Upper lobe of right lung (tissue), 1 donor: ENCODE measurements at regions not wholly inside any gene's neighbourhood (a gene's known extent, or its start where the extent isn't known, plus 50 kb on each side); places are given as distances from the start of the nearest gene placed in this dataset.

Experiments used
- ATAC-seq: fragments of 200-7000 bp; cut with Tn5 transposase; one replicate; pipeline ENCODE4 v1.9.1; 2020; ENCODE audit warnings: mild to moderate bottlenecking, moderate library complexity
- DNase-seq: peaks from one replicate; pipeline ENCODE4 v3.0.0-alpha.2; 2020
- H3K27ac ChIP-seq: fragments of 200-600 bp; one replicate; pipeline ENCODE4 v1.8.0; 2022
- H3K27me3 ChIP-seq: fragments of 200-600 bp; one replicate; pipeline ENCODE4 v1.8.0; 2022; ENCODE audit warnings: mild to moderate bottlenecking
- H3K36me3 ChIP-seq: fragments of 200-600 bp; one replicate; pipeline ENCODE4 v1.8.0; 2022
- H3K4me1 ChIP-seq: fragments of 200-600 bp; one replicate; pipeline ENCODE4 v1.8.0; 2022
- H3K4me3 ChIP-seq: fragments of 200-600 bp; one replicate; pipeline ENCODE4 v1.8.0; 2022; ENCODE audit warnings: mild to moderate bottlenecking
- H3K9me3 ChIP-seq: fragments of 200-600 bp; one replicate; pipeline ENCODE4 v1.8.0; 2022
- intact Hi-C: fragments of 100-400 bp; cut with DNase I; formaldehyde crosslinking; loops from one replicate; pipeline ENCODE4 v1.11.0; 2022
- TF ChIP-seq, protein P1 (sequence below): fragments of 200-600 bp; IDR thresholded peaks from one replicate; pipeline ENCODE4 v1.8.0; 2022; ENCODE audit warnings: antibody characterized with exemption
- donor health status: DM: no; HTN: yes; CAD: no; lungs with severe emphysema.

GRCh38 chr2:84165256-84165655 is 293.8 kb downstream of the SUCLG1 start:
- no peak for ATAC-seq
- intact Hi-C loops: no loop called here

GRCh38 chr2:84160453-84160852 is 298.6 kb downstream of the SUCLG1 start:
- DNase-seq (no peak), ATAC-seq (no peak)
- Histone ChIP-seq H3K9me3 (no peaks in the 10 kb centered on the region), H3K4me1 (no peaks in the 10 kb centered on the region), H3K27ac (no peak overlapping the region), H3K4me3 (no peak overlapping the region), H3K36me3 (no peaks in the 10 kb centered on the region), H3K27me3 (no peaks in the 10 kb centered on the region)
- TF ChIP-seq, protein P1, sequence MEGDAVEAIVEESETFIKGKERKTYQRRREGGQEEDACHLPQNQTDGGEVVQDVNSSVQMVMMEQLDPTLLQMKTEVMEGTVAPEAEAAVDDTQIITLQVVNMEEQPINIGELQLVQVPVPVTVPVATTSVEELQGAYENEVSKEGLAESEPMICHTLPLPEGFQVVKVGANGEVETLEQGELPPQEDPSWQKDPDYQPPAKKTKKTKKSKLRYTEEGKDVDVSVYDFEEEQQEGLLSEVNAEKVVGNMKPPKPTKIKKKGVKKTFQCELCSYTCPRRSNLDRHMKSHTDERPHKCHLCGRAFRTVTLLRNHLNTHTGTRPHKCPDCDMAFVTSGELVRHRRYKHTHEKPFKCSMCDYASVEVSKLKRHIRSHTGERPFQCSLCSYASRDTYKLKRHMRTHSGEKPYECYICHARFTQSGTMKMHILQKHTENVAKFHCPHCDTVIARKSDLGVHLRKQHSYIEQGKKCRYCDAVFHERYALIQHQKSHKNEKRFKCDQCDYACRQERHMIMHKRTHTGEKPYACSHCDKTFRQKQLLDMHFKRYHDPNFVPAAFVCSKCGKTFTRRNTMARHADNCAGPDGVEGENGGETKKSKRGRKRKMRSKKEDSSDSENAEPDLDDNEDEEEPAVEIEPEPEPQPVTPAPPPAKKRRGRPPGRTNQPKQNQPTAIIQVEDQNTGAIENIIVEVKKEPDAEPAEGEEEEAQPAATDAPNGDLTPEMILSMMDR: no peak
- intact Hi-C loops: no loop called here

More at GRCh38 chr2:84165256-84165655, 293.8 kb downstream of the SUCLG1 start:
- H3K9me3 ChIP-seq: no peaks in the 10 kb centered on the region
- H3K27me3 ChIP-seq: no peaks in the 10 kb centered on the region
- no peak overlapping the region for H3K27ac ChIP-seq
- DNase-seq: no peak
- TF ChIP-seq, protein P1: no peak
- H3K4me1 ChIP-seq: no peaks in the 10 kb centered on the region
- no peaks in the 10 kb centered on the region for H3K36me3 ChIP-seq
- H3K4me3 ChIP-seq: no peak overlapping the region

- Histone ChIP-seq H3K27ac (no peak overlapping the region), H3K4me3 (no peak overlapping the region), H3K9me3 (no peaks in the 10 kb centered on the region), H3K4me1 (no peaks in the 10 kb centered on the region), H3K27me3 (no peaks in the 10 kb centered on the region), H3K36me3 (no peaks in the 10 kb centered on the region)
- ATAC-seq: no peak
- no peak for DNase-seq
- intact Hi-C loops: no loop called here
- TF ChIP-seq, protein P1: no peak
These were observed 300.5 kb downstream of the SUCLG1 start for GRCh38 chr2:84158605-84159004.

GRCh38 chr2:84152462-84152861 is 306.6 kb downstream of the SUCLG1 start:
- Histone ChIP-seq H3K4me3 (no peak overlapping the region), H3K27ac (no peak overlapping the region), H3K36me3 (no peaks in the 10 kb centered on the region), H3K4me1 (no peaks in the 10 kb centered on the region), H3K27me3 (no peaks in the 10 kb centered on the region), H3K9me3 (no peaks in the 10 kb centered on the region)
- intact Hi-C loops: no loop called here
- no peak for DNase-seq
- TF ChIP-seq, protein P1: no peak
- no peak for ATAC-seq

DNA sequence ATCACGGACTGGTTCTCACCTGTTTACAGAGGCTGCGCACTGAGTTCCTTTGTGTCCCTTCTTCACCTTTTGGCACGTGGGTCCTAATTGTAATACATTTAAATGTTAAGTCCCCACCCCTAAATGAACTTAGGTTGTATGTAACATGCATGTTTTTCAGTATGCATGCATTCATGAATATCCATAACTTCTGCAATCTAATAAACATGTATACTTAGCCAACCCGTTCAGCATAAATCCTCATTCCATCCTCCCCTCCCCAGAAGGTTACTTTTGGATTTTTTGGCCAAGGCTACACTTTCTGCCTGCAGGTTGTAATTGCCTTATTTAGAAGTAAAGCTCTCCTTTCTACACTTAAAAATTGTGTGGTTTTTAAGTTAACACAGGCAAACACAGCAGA is 314.7 kb downstream of the SUCLG1 start:
- no peak overlapping the region for H3K4me3 ChIP-seq
- intact Hi-C loops: no loop called here
- DNase-seq (no peak), ATAC-seq (no peak)
- no peaks in the 10 kb centered on the region for H3K4me1 ChIP-seq
- no peak overlapping the region for H3K27ac ChIP-seq
- H3K9me3 ChIP-seq: no peaks in the 10 kb centered on the region
- TF ChIP-seq, protein P1: no peak
- no peaks in the 10 kb centered on the region for H3K36me3 ChIP-seq
- H3K27me3 ChIP-seq: no peaks in the 10 kb centered on the region

DNA sequence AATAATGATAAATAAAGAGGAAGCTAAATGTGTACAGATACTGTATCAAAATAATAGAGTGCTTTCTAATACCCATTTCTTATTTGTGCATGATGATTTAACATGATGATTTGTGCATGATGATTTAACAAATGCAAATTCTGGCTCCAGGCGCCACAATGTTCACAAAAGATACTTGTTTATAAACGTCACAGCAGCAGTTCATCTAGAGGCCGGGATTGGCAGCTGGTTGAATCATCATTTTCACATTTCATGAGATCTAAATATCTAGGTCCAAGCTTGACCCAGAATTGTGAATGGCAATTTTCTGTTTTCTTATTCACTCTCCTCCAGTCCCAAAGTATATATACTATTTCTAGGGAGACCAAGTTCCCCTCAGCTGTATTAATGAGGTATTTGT is 322.0 kb downstream of the SUCLG1 start:
- Histone ChIP-seq H3K36me3 (no peaks in the 10 kb centered on the region), H3K27me3 (no peaks in the 10 kb centered on the region), H3K27ac (no peak overlapping the region), H3K4me3 (no peak overlapping the region), H3K4me1 (no peaks in the 10 kb centered on the region), H3K9me3 (no peaks in the 10 kb centered on the region)
- intact Hi-C loops: no loop called here
- TF ChIP-seq, protein P1: no peak
- DNase-seq (no peak), ATAC-seq (no peak)
